Mesenchymal stem cell (in vitro differentiated cells and primary cell): ENCODE measurements at regions not wholly inside any gene's neighbourhood (a gene's known extent, or its start where the extent isn't known, plus 50 kb on each side); places are given as distances from the start of the nearest gene placed in this dataset.

ENCODE experiments used
- DNase-seq: peaks from one replicate; pipeline ENCODE4 v3.0.0-alpha.2; 2013
- H2AFZ ChIP-seq: one replicate; pipeline ENCODE4 v1.6.1; 2013; ENCODE audit warnings: low read depth, mild to moderate bottlenecking, control low read depth, inconsistent platforms, low read length, moderate library complexity
- H2AK5ac ChIP-seq: 2 replicates; pipeline ENCODE4 v1.6.1; 2013; ENCODE audit warnings: low read length, moderate library complexity, mild to moderate bottlenecking, inconsistent platforms; ENCODE audit not compliant: severe bottlenecking
- H2BK120ac ChIP-seq: one replicate; pipeline ENCODE4 v1.6.1; 2013; ENCODE audit warnings: low read depth, mild to moderate bottlenecking, inconsistent platforms, low read length, moderate library complexity
- H2BK12ac ChIP-seq, 2 experiments: one replicate each; pipeline ENCODE4 v1.6.1; 2013; ENCODE audit warnings: inconsistent platforms in 2 of 2, low read length in 2 of 2, mild to moderate bottlenecking in 2 of 2, moderate library complexity in 2 of 2, control low read depth in 1 of 2
- H2BK15ac ChIP-seq: one replicate; pipeline ENCODE4 v1.6.1; 2013; ENCODE audit warnings: mild to moderate bottlenecking, low read depth, inconsistent platforms; ENCODE audit not compliant: poor library complexity, severe bottlenecking
- H2BK5ac ChIP-seq: 2 replicates; pipeline ENCODE4 v1.6.1; 2013; ENCODE audit warnings: low read depth, mild to moderate bottlenecking, low read length, control low read depth, inconsistent platforms; ENCODE audit not compliant: poor library complexity, severe bottlenecking
- H3K14ac ChIP-seq, 2 experiments: one replicate each; pipeline ENCODE4 v1.6.1; 2013; ENCODE audit warnings: inconsistent platforms in 2 of 2, low read length in 2 of 2, control low read depth in 1 of 2, mild to moderate bottlenecking in 1 of 2, moderate library complexity in 1 of 2
- H3K18ac ChIP-seq, 2 experiments: one replicate each; pipeline ENCODE4 v1.6.1; 2013; ENCODE audit warnings: inconsistent platforms in 2 of 2, low read length in 2 of 2, control low read depth in 1 of 2, low read depth in 1 of 2, mild to moderate bottlenecking in 1 of 2
- H3K23ac ChIP-seq, 2 experiments: one replicate each; pipeline ENCODE4 v1.6.1; 2013; ENCODE audit warnings: inconsistent platforms in 2 of 2, low read length in 2 of 2, mild to moderate bottlenecking in 2 of 2, moderate library complexity in 2 of 2, control low read depth in 1 of 2
- H3K27ac ChIP-seq: 2 replicates; pipeline ENCODE4 v1.5.1; 2013; ENCODE audit warnings: mild to moderate bottlenecking, moderate library complexity, low read length, control low read depth, inconsistent platforms; ENCODE audit not compliant: poor library complexity, severe bottlenecking
- H3K27me3 ChIP-seq, 2 experiments: 2 replicates each; pipeline versions ENCODE4 v1.6.1 to v1.7.0; 2013; ENCODE audit warnings: low read length in 2 of 2, mild to moderate bottlenecking in 2 of 2, moderate library complexity in 2 of 2, control low read depth in 1 of 2, inconsistent platforms in 1 of 2; ENCODE audit not compliant: control insufficient read depth in 1 of 2, insufficient read depth in 1 of 2
- H3K36me3 ChIP-seq, 2 experiments: 2 replicates each; pipeline versions ENCODE4 v1.6.1 to v1.7.0; 2013; ENCODE audit warnings: low read length in 2 of 2, control low read depth in 1 of 2, inconsistent platforms in 1 of 2, low read depth in 1 of 2, mild to moderate bottlenecking in 1 of 2; ENCODE audit not compliant: insufficient read depth in 2 of 2, control insufficient read depth in 1 of 2
- H3K4ac ChIP-seq, 2 experiments: one replicate each; pipeline ENCODE4 v1.6.1; 2013; ENCODE audit warnings: inconsistent platforms in 2 of 2, low read length in 2 of 2, mild to moderate bottlenecking in 2 of 2, moderate library complexity in 2 of 2, control low read depth in 1 of 2, low read depth in 1 of 2
- H3K4me1 ChIP-seq: 2 replicates; pipeline ENCODE4 v1.6.1; 2013; ENCODE audit warnings: low read depth, low read length, control low read depth; ENCODE audit not compliant: control insufficient read depth, insufficient read depth
- H3K4me2 ChIP-seq: 2 replicates; pipeline ENCODE4 v1.6.1; 2013; ENCODE audit warnings: low read length, mild to moderate bottlenecking, inconsistent platforms; ENCODE audit not compliant: poor library complexity, severe bottlenecking
- H3K4me3 ChIP-seq, 2 experiments: 2 replicates each; pipeline versions ENCODE4 v1.5.1 to v1.7.0; 2013; ENCODE audit warnings: low read length in 2 of 2, mild to moderate bottlenecking in 2 of 2, control low read depth in 1 of 2, low read depth in 1 of 2; ENCODE audit not compliant: insufficient read depth in 1 of 2
- H3K79me1 ChIP-seq: replicated peaks from 2 replicates; pipeline ENCODE4 v1.6.1; 2013; ENCODE audit warnings: mild to moderate bottlenecking, control low read depth, low read length, inconsistent platforms; ENCODE audit not compliant: poor library complexity, severe bottlenecking
- H3K9ac ChIP-seq: 2 replicates; pipeline ENCODE4 v1.7.0; 2013; ENCODE audit warnings: mild to moderate bottlenecking, low read length, moderate library complexity
- H3K9me3 ChIP-seq: 2 replicates; pipeline ENCODE4 v1.7.0; 2013; ENCODE audit warnings: mild to moderate bottlenecking, low read length; ENCODE audit not compliant: control insufficient read depth
- H4K8ac ChIP-seq: one replicate; pipeline ENCODE4 v1.6.1; 2013; ENCODE audit warnings: inconsistent platforms, mild to moderate bottlenecking, low read length, moderate library complexity
- H4K91ac ChIP-seq: one replicate; pipeline ENCODE4 v1.6.1; 2013; ENCODE audit warnings: mild to moderate bottlenecking, low read length, inconsistent platforms
- WGBS: methylation state at CpG from one replicate; pipeline ENCODE4 v1.1.7; 2013; ENCODE audit warnings: mixed read lengths; 5-methylcytosine and 5-hydroxymethylcytosine counted together

DNA sequence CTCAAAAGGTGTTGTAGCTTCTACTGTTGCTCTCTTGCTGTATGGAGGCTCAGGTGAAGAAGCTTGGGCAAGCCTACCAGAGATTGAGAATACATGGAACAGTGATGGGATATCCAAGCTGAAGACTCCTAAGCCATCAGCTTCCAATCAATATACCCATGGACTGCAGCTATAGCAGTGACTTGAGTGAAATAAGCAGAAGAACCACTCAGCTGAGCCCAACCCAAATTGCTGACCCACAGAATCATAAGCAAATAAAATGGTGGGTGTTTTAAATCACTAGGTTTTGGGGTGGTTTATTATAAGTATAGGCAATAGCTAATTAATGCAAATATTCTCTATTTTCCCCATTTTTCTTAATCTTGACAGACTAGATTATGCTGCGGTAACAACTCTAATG, 147.7 kb upstream of the SALL1 start:
- H3K4ac ChIP-seq, result no peak overlapping the region
- H3K4me2 ChIP-seq, result no peak overlapping the region
- no peak overlapping the region for H2BK5ac ChIP-seq
- no peak overlapping the region for H2AFZ ChIP-seq
- peaks cover 10% of the 10 kb centered on the region for H3K9me3 ChIP-seq
- H3K4me3 ChIP-seq, result no peak overlapping the region
- no peak overlapping the region for H2BK12ac ChIP-seq
- no peak overlapping the region for H3K18ac ChIP-seq
- no peaks in the 10 kb centered on the region for H3K36me3 ChIP-seq
- H3K14ac ChIP-seq, result no peak overlapping the region
- no peak overlapping the region for H3K27ac ChIP-seq
- H2BK120ac ChIP-seq, result no peak overlapping the region
- H2AK5ac ChIP-seq, result no peak overlapping the region
- H3K27me3 ChIP-seq, result peaks cover 0 to 9% of the 10 kb centered on the region in 2 experiments
- no peak overlapping the region for H3K23ac ChIP-seq
- no peaks in the 10 kb centered on the region for H3K4me1 ChIP-seq
- H4K8ac ChIP-seq, result no peak overlapping the region
- no peak overlapping the region for H4K91ac ChIP-seq
- DNase-seq, result no peak
- no CpG with 5 or more reads among the region's 1 CpG for WGBS
- no peak overlapping the region for H3K9ac ChIP-seq
- no peak overlapping the region for H2BK15ac ChIP-seq
- no peaks in the 10 kb centered on the region for H3K79me1 ChIP-seq

DNA sequence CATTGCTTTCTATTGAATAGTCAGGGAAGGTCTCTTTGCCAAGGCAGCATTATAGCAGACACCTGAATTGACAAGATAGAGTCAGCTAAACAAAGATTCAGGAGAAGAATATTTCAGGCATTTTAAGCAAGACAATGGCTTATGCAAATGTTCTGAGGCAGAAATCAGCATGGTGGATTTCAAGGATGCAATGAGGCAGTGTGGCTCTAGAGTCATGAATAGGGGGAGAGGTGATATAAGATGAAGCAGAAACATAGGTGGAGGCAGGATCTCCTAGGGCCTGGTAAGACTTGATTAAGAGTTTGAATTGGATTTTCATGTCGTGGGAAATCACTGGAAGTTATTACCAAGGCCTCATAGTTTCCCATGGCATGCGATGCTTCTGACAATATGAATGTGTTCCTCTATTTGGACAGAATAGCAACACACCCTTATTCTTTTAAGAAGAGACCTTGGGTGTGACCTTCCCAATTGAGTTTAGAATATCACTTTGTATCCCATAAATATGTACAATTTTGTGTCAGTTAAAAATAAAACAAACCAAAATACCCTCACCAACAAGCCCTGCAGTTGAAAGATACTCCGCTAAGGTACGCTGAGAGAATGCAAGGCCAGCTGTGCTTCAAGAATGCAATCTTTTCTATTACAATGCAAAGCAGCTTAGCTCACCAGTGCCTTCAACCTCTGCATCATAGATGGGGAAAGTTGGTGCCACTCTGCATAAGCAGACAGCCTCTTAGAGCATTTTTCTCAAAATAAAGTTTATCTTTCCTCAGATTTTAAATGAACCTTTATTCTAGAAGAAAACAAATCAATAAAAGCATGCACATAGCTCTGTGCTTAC, 139.6 kb upstream of the SALL1 start:
- Histone ChIP-seq H3K23ac (no peak overlapping the region), H3K14ac (no peak overlapping the region), H3K79me1 (no peaks in the 10 kb centered on the region), H2BK120ac (no peak overlapping the region), H4K8ac (no peak overlapping the region), H3K4ac (no peak overlapping the region), H3K4me3 (no peak overlapping the region), H2AFZ (no peak overlapping the region), H3K4me1 (no peaks in the 10 kb centered on the region), H3K27me3 (peaks cover 0 to 7% of the 10 kb centered on the region in 2 experiments), H3K9ac (no peak overlapping the region), H2AK5ac (no peak overlapping the region), H3K4me2 (no peak overlapping the region), H2BK15ac (no peak overlapping the region), H2BK12ac (no peak overlapping the region), H3K18ac (no peak overlapping the region), H3K36me3 (no peaks in the 10 kb centered on the region), H2BK5ac (no peak overlapping the region), H3K27ac (no peak overlapping the region), H4K91ac (no peak overlapping the region), H3K9me3 (peaks cover 3% of the 10 kb centered on the region)
- WGBS, result 48% methylated on average over 3 of the region's 4 CpGs
- no peak for DNase-seq

DNA sequence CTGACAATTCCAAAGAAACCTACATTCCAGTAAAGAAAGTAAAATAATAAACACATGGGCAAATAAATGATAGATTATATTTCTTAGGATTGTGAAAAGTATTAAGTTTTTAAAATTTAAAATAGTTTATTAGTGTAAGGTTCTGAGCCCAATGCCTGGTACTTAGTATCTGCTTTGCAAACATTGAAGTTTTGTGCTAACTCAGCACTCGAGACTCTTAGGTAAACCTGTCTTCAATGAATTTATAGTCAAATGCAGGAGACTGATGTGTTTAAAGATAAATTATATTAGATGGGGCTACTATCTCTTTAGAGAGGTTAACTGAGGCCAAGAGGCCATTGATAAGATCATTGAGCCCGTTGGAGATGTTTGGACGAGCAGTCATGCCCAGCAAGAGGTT, 138.3 kb upstream of the SALL1 start:
- Histone ChIP-seq H4K91ac (no peak overlapping the region), H2BK5ac (no peak overlapping the region), H3K14ac (no peak overlapping the region), H3K4me3 (no peak overlapping the region), H3K27me3 (peaks cover 0 to 7% of the 10 kb centered on the region in 2 experiments), H3K79me1 (no peaks in the 10 kb centered on the region), H2AFZ (no peak overlapping the region), H3K23ac (no peak overlapping the region), H3K4me2 (no peak overlapping the region), H3K27ac (no peak overlapping the region), H2BK15ac (no peak overlapping the region), H3K9me3 (peaks cover 3% of the 10 kb centered on the region), H2AK5ac (no peak overlapping the region), H3K9ac (no peak overlapping the region), H4K8ac (no peak overlapping the region), H3K18ac (no peak overlapping the region), H3K36me3 (no peaks in the 10 kb centered on the region), H3K4me1 (no peaks in the 10 kb centered on the region), H2BK12ac (no peak overlapping the region), H3K4ac (no peak overlapping the region), H2BK120ac (no peak overlapping the region)
- no peak for DNase-seq
- 54% methylated on average over 3 of the region's 3 CpGs for WGBS

- Histone ChIP-seq H2AFZ (no peak overlapping the region), H3K9me3 (no peaks in the 10 kb centered on the region), H3K9ac (no peak overlapping the region), H4K91ac (no peak overlapping the region), H2AK5ac (no peak overlapping the region), H2BK12ac (no peak overlapping the region), H3K27ac (no peak overlapping the region), H3K4me3 (no peak overlapping the region), H3K23ac (no peak overlapping the region), H3K4me2 (no peak overlapping the region), H3K79me1 (no peaks in the 10 kb centered on the region), H3K4ac (no peak overlapping the region), H2BK15ac (no peak overlapping the region), H2BK5ac (no peak overlapping the region), H3K27me3 (peaks cover 0 to 13% of the 10 kb centered on the region in 2 experiments), H4K8ac (peak overlapping the region; percentile 75), H3K4me1 (no peaks in the 10 kb centered on the region), H2BK120ac (no peak overlapping the region), H3K36me3 (no peaks in the 10 kb centered on the region), H3K14ac (no peak overlapping the region), H3K18ac (no peak overlapping the region)
- WGBS, result 75% methylated on average over 11 of the region's 14 CpGs
- DNase-seq, result no peak
Observed at GRCh38 chr16:51287121-51287755, 136.2 kb upstream of the SALL1 start.
